HL-60 (cell line): ENCODE measurements at regions not wholly inside any gene's neighbourhood (a gene's known extent, or its start where the extent isn't known, plus 50 kb on each side); places are given as distances from the start of the nearest gene placed in this dataset.

Experiments
- DNase-seq, 2 experiments: peaks; one replicate each; pipeline ENCODE4 v3.0.0-alpha.2; 2010 to 2020; ENCODE audit warnings: low read depth in 1 of 2, low spot score in 1 of 2
- H3K27ac ChIP-seq: fragments of 250-450 bp; sonication (Bioruptor Pico); replicated peaks from 2 replicates; pipeline ENCODE4 v1.5.1; 2020; ENCODE audit warnings: mild to moderate bottlenecking, moderate library complexity
- H3K27me3 ChIP-seq: fragments of 250-450 bp; sonication (Bioruptor Pico); 2 replicates; pipeline ENCODE4 v1.5.1; 2021; ENCODE audit warnings: mild to moderate bottlenecking, moderate library complexity; ENCODE audit not compliant: insufficient read depth, poor library complexity, severe bottlenecking
- H3K4me3 ChIP-seq: replicated peaks from 2 replicates; pipeline ENCODE4 v1.5.1; 2011; ENCODE audit warnings: mild to moderate bottlenecking, control low read depth, low read length; ENCODE audit not compliant: insufficient read depth
- GABPA ChIP-seq: IDR thresholded peaks from 2 replicates; pipeline ENCODE4 v1.6.1; 2012; ENCODE audit warnings: low read depth
- POLR2AphosphoS5 ChIP-seq: IDR thresholded peaks from 2 replicates; pipeline ENCODE4 v1.6.1; 2012; ENCODE audit warnings: low read depth
- REST ChIP-seq: IDR thresholded peaks from 2 replicates; pipeline ENCODE4 v1.6.1; 2012; ENCODE audit warnings: low read depth; ENCODE audit not compliant: insufficient replicate concordance
- SPI1 ChIP-seq: IDR thresholded peaks from 2 replicates; pipeline ENCODE4 v1.6.1; 2012; ENCODE audit warnings: low read depth, mild to moderate bottlenecking, borderline replicate concordance
- TF ChIP-seq, protein P1 (sequence below): IDR thresholded peaks from one replicate; pipeline ENCODE4 v1.5.1; 2011; ENCODE audit warnings: low read length, control low read depth, inconsistent platforms; ENCODE audit not compliant: insufficient read depth

- H3K27me3 ChIP-seq = no peaks in the 10 kb centered on the region
- no peak for TF ChIP-seq GABPA
- no peak for TF ChIP-seq POLR2AphosphoS5
- no peak for TF ChIP-seq SPI1
- TF ChIP-seq REST = no peak
- TF ChIP-seq, protein P1, sequence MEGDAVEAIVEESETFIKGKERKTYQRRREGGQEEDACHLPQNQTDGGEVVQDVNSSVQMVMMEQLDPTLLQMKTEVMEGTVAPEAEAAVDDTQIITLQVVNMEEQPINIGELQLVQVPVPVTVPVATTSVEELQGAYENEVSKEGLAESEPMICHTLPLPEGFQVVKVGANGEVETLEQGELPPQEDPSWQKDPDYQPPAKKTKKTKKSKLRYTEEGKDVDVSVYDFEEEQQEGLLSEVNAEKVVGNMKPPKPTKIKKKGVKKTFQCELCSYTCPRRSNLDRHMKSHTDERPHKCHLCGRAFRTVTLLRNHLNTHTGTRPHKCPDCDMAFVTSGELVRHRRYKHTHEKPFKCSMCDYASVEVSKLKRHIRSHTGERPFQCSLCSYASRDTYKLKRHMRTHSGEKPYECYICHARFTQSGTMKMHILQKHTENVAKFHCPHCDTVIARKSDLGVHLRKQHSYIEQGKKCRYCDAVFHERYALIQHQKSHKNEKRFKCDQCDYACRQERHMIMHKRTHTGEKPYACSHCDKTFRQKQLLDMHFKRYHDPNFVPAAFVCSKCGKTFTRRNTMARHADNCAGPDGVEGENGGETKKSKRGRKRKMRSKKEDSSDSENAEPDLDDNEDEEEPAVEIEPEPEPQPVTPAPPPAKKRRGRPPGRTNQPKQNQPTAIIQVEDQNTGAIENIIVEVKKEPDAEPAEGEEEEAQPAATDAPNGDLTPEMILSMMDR = no peak
- H3K27ac ChIP-seq = no peak overlapping the region
- DNase-seq = no peak
- no peak overlapping the region for H3K4me3 ChIP-seq
Observed at GRCh38 chr12:84315926-84316325, 596.7 kb downstream of the SLC6A15 start.

DNA sequence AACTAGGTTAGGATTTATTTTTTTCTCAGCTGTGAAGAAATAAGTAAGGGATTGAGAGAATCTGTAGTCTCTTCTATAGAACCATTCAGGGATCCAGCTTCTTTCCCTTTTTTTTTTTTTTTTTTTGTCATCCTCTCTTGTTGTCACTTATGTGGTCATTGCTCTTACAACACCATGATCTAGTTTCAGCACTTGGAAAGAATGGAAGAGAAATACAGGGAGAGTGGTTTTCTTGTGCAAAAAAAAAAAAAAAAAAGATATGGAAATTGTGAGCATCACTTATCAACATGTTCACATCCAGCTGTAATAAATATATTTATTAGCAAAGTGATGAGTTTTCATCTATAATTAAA is 599.3 kb downstream of the SLC6A15 start:
- TF ChIP-seq, protein P1 = no peak
- TF ChIP-seq REST (no peak), GABPA (no peak), POLR2AphosphoS5 (no peak), SPI1 (no peak)
- H3K27ac ChIP-seq = no peak overlapping the region
- H3K27me3 ChIP-seq = no peaks in the 10 kb centered on the region
- DNase-seq = no peak
- no peak overlapping the region for H3K4me3 ChIP-seq

DNA sequence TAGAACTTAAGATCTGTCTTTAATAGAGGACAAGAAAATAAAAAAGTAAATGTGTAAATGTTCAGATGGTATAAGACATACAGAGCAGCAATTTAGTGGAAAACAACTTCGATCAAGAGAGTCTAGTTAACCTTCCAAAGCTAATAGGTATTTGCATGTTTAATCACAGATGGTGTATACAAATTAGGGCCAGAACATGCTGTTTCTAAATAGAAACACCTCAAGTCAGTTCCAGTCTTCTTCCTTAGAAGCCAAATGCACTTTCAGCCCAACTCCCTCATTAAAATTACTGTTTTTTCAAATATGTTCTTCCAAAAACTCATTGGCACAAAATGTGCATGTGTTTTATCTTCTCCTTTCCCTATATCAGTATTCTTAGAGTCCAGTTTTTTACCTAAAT is 604.4 kb downstream of the SLC6A15 start:
- H3K27me3 ChIP-seq = no peaks in the 10 kb centered on the region
- H3K27ac ChIP-seq = no peak overlapping the region
- TF ChIP-seq SPI1 (no peak), POLR2AphosphoS5 (no peak), GABPA (no peak), REST (no peak)
- TF ChIP-seq, protein P1 = no peak
- no peak overlapping the region for H3K4me3 ChIP-seq
- DNase-seq = no peak
